ENCODE measurements at regions not wholly inside any gene's neighbourhood (a gene's known extent, or its start where the extent isn't known, plus 50 kb on each side); places are given as distances from the start of the nearest gene placed in this dataset.
"Not testable (repeated sequence)": the region's sequence is repeated elsewhere in the genome, so short reads cannot be mapped to it uniquely, and the experiment has no call there.

DNA sequence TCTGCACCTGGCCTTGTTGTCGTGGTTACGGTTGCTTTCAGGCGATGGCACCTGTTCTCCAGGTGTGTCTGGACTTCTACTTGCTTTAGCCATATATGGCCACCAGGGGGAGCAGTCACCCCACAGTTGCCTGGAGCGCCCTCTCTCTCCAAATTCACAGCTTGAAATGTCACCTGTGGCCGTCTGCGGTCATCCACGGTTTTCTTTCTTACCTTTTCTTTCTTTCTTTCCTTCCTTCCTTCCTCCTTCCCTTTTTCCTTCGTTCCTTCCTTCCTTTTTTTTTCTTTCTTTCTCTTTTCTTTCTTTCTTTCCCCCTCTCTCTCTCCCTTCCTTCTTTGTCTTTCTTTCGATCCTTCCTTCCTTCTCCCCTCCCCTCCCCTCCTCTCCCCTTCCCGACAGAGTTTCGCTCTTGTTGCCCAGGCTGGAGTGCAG lies 150.5 kb upstream of the VKORC1L1 start:
- Histone ChIP-seq H2AFZ (ENCODE audit: low read length) (no peak overlapping the region), H3K4me1 (ENCODE audit: insufficient read depth, low read length) (no peaks in the 10 kb centered on the region), H3K36me3 (ENCODE audit: insufficient read depth, low read length) (no peaks in the 10 kb centered on the region), H3K4me2 (ENCODE audit: insufficient read depth, low read length) (no peak overlapping the region), H3K27me3 (ENCODE audit: insufficient read depth, low read length) (no peaks in the 10 kb centered on the region), H3K27ac (ENCODE audit: low read depth, low read length) (no peak overlapping the region), H4K20me1 (ENCODE audit: insufficient read depth, low read length) (no peaks in the 10 kb centered on the region), H3K9me3 (ENCODE audit: low read depth, low read length) (no peaks in the 10 kb centered on the region), H3K4me3 (ENCODE audit: insufficient read depth, low read length) (no peak overlapping the region), H3K79me2 (ENCODE audit: insufficient read depth, low read length) (no peaks in the 10 kb centered on the region)
- DNase-seq (ENCODE audit: insufficient read length, low spot score, missing footprints) = peak; percentile 22
- TF ChIP-seq, protein P1, sequence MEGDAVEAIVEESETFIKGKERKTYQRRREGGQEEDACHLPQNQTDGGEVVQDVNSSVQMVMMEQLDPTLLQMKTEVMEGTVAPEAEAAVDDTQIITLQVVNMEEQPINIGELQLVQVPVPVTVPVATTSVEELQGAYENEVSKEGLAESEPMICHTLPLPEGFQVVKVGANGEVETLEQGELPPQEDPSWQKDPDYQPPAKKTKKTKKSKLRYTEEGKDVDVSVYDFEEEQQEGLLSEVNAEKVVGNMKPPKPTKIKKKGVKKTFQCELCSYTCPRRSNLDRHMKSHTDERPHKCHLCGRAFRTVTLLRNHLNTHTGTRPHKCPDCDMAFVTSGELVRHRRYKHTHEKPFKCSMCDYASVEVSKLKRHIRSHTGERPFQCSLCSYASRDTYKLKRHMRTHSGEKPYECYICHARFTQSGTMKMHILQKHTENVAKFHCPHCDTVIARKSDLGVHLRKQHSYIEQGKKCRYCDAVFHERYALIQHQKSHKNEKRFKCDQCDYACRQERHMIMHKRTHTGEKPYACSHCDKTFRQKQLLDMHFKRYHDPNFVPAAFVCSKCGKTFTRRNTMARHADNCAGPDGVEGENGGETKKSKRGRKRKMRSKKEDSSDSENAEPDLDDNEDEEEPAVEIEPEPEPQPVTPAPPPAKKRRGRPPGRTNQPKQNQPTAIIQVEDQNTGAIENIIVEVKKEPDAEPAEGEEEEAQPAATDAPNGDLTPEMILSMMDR (IDR thresholded peaks at IDR 0.05; ENCODE audit: extremely low read depth, low read depth, low read length) = peak; percentile 75

DNA sequence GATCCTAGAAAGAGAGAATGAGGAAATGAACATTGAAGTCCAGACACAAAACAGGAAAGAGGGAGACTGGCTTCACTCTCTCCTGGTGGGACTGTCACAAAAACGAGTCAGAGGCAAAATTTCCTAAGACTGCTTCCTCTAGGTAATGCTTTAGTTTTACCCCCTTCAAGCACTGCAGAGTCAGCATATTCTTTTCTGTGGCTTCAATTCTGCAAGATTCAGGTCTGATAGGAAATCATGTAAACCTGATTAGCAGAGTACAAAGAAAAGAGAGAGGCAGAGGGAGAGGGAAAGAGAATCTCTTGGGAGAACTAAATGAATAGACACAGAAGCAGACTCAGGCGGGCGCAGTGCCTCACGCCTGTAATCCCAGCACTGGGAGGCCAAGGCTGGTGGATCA lies 145.7 kb upstream of the VKORC1L1 start:
- not testable (repeated sequence) for H3K9me3 ChIP-seq (ENCODE audit: low read depth, low read length); H3K79me2 ChIP-seq (ENCODE audit: insufficient read depth, low read length); DNase-seq (ENCODE audit: insufficient read length, low spot score, missing footprints); H3K4me3 ChIP-seq (ENCODE audit: insufficient read depth, low read length); H3K4me2 ChIP-seq (ENCODE audit: insufficient read depth, low read length); H3K27ac ChIP-seq (ENCODE audit: low read depth, low read length); H3K27me3 ChIP-seq (ENCODE audit: insufficient read depth, low read length); H3K36me3 ChIP-seq (ENCODE audit: insufficient read depth, low read length); H3K4me1 ChIP-seq (ENCODE audit: insufficient read depth, low read length); H2AFZ ChIP-seq (ENCODE audit: low read length); H4K20me1 ChIP-seq (ENCODE audit: insufficient read depth, low read length)

DNA sequence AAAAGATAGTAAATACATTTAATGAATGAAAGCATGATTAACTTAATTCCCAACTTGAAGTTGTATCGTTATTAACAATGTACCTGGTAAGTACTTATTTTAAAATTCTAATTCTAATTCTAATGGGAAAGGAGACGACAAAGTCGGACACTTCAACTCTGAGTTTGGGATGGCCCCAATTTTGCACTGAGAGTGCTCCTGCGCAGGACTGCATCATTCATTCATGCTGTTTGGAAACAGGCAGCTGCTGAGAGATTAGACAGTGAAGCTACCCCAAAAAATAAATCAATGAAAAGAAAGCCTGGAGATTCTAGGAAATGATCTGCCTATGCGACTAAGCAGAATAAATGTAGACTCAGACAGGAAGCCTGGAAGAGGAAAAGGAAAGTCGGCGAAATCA lies 141.7 kb upstream of the VKORC1L1 start:
- Histone ChIP-seq H3K4me2 (ENCODE audit: insufficient read depth, low read length) (peak overlapping the region; percentile 63), H3K4me3 (ENCODE audit: insufficient read depth, low read length) (peak overlapping the region; percentile 55), H2AFZ (ENCODE audit: low read length) (no peak overlapping the region)

DNA sequence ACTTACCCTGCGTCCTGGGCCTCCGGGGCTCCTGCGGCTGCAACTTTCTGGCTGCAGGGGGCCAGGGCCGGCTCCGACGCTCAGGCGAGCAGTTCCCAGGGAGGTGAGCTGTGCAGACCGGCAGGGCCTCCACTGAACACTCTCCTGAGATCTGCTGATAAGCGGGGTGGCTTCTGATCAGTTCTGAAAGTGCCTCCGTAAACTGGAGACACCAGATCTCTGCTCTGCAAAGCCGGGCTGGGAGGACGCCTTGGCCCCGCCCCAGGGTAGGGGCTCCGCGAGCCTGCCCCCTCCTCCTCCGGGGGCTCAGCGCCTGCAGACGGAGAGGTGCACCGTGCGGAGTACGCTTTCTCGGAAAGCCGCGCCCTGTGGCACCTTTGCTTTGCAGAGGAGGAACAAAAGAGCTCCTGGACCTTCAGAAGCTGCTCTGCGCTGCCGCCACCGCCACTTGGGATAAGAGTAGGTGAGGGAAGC lies 141.3 kb upstream of the VKORC1L1 start:
- peak overlapping the region; percentile 63 for H3K4me2 ChIP-seq (ENCODE audit: insufficient read depth, low read length)
- no peaks in the 10 kb centered on the region for H3K79me2 ChIP-seq (ENCODE audit: insufficient read depth, low read length)
- no peaks in the 10 kb centered on the region for H4K20me1 ChIP-seq (ENCODE audit: insufficient read depth, low read length)
- H3K27me3 ChIP-seq (ENCODE audit: insufficient read depth, low read length) = no peaks in the 10 kb centered on the region
- DNase-seq (ENCODE audit: insufficient read length, low spot score, missing footprints) = no peak
- H3K27ac ChIP-seq (ENCODE audit: low read depth, low read length) = no peak overlapping the region
- TF ChIP-seq, protein P1 (IDR thresholded peaks at IDR 0.05; ENCODE audit: extremely low read depth, low read depth, low read length) = peak; percentile 12
- H3K9me3 ChIP-seq (ENCODE audit: low read depth, low read length) = no peaks in the 10 kb centered on the region
- peaks cover 4% of the 10 kb centered on the region for H3K4me1 ChIP-seq (ENCODE audit: insufficient read depth, low read length)
- H3K36me3 ChIP-seq (ENCODE audit: insufficient read depth, low read length) = no peaks in the 10 kb centered on the region
- H3K4me3 ChIP-seq (ENCODE audit: insufficient read depth, low read length) = peak overlapping the region; percentile 55
- H2AFZ ChIP-seq (ENCODE audit: low read length) = no peak overlapping the region

More for the DNA sequence above, 141.7 kb upstream of the VKORC1L1 start:
- Histone ChIP-seq H4K20me1 (ENCODE audit: insufficient read depth, low read length) (no peaks in the 10 kb centered on the region), H3K27me3 (ENCODE audit: insufficient read depth, low read length) (no peaks in the 10 kb centered on the region), H3K36me3 (ENCODE audit: insufficient read depth, low read length) (no peaks in the 10 kb centered on the region), H3K27ac (ENCODE audit: low read depth, low read length) (no peak overlapping the region), H3K79me2 (ENCODE audit: insufficient read depth, low read length) (no peaks in the 10 kb centered on the region), H3K4me1 (ENCODE audit: insufficient read depth, low read length) (peaks cover 4% of the 10 kb centered on the region), H3K9me3 (ENCODE audit: low read depth, low read length) (no peaks in the 10 kb centered on the region)
- TF ChIP-seq, protein P1 (IDR thresholded peaks at IDR 0.05; ENCODE audit: extremely low read depth, low read depth, low read length) = no peak
- DNase-seq (ENCODE audit: insufficient read length, low spot score, missing footprints) = no peak

Data from osteoblast (primary cell).